Endothelial cell of umbilical vein (primary cell): ENCODE measurements at regions not wholly inside any gene's neighbourhood (a gene's known extent, or its start where the extent isn't known, plus 50 kb on each side); places are given as distances from the start of the nearest gene placed in this dataset.

Experiments
- BruUV-seq: library from RNA; stranded (reverse); fragments of 400-500 nt; replicated peaks from 2 replicates; lab custom pipeline; 2021; lab: Mats Ljungman, UMichigan
- CTCF ChIA-PET: fragments of 300-600, 350-600 bp; sonication (Branson Sonifier 250); formaldehyde crosslinking; loops from one replicate; lab custom pipeline; 2021; ENCODE audit warnings: antibody characterized with exemption, inconsistent platforms; lab: Charles Lee
- POLR2A ChIA-PET: fragments of 300-600, 350-600 bp; sonication (Branson Sonifier 250); formaldehyde crosslinking; loops from one replicate; lab custom pipeline; 2021; ENCODE audit warnings: antibody characterized with exemption, inconsistent platforms; lab: Charles Lee
- DNase-seq: peaks from one replicate; pipeline ENCODE4 v3.0.0-alpha.2; 2011; ENCODE audit warnings: low read depth, low spot score
- FAIRE-seq: peaks from 2 replicates; lab custom pipeline; 2011; peaks lifted over from hg19 to GRCh38; lab: Jason Lieb, UNC
- H2AFZ ChIP-seq: 2 replicates; pipeline ENCODE4 v1.6.0; 2012; ENCODE audit warnings: low read depth, low read length, control low read depth, inconsistent platforms
- H3K27ac ChIP-seq: 2 replicates; pipeline ENCODE4 v1.5.1; 2011; ENCODE audit warnings: low read depth, mild to moderate bottlenecking, control low read depth, low read length, moderate library complexity; ENCODE audit not compliant: insufficient read depth
- H3K27me3 ChIP-seq, 2 experiments: 2 replicates each; pipeline versions ENCODE4 v1.6.0 to v1.6.1; 2011; ENCODE audit warnings: low read length in 2 of 2, mixed read lengths in 1 of 2; ENCODE audit not compliant: control insufficient read depth in 2 of 2, insufficient read depth in 2 of 2
- H3K36me3 ChIP-seq, 2 experiments: 2 replicates in 1 of 2; 3 replicates in 1 of 2; pipeline ENCODE4 v1.5.1; 2011; ENCODE audit warnings: low read length in 2 of 2, mild to moderate bottlenecking in 1 of 2, moderate library complexity in 1 of 2; ENCODE audit not compliant: control insufficient read depth in 2 of 2, insufficient read depth in 2 of 2; ENCODE audit errors: extremely low read depth in 1 of 2
- H3K4me1 ChIP-seq: 3 replicates; pipeline ENCODE4 v1.5.1; 2011; ENCODE audit warnings: mild to moderate bottlenecking, low read length; ENCODE audit not compliant: control insufficient read depth, insufficient read depth; ENCODE audit errors: extremely low read depth
- H3K4me2 ChIP-seq: 2 replicates; pipeline ENCODE4 v1.6.1; 2011; ENCODE audit warnings: low read length, control low read depth, mixed read lengths; ENCODE audit not compliant: insufficient read depth
- H3K4me3 ChIP-seq, 3 experiments: fragments of 200-600 bp in 1 of 3; sonication (generic), shearing (Covaris generic) in 1 of 3; replicated peaks in 1 of 3; 2 replicates each; pipeline ENCODE4 v1.5.1; 2011 to 2016; ENCODE audit warnings: control low read depth in 3 of 3, low read length in 3 of 3, mild to moderate bottlenecking in 2 of 3, inconsistent platforms in 1 of 3, low read depth in 1 of 3, moderate library complexity in 1 of 3; ENCODE audit not compliant: insufficient read depth in 1 of 3
- H3K79me2 ChIP-seq: 2 replicates; pipeline ENCODE4 v1.6.0; 2012; ENCODE audit warnings: low read length, inconsistent platforms; ENCODE audit not compliant: control insufficient read depth, insufficient read depth
- H3K9ac ChIP-seq: replicated peaks from 2 replicates; pipeline ENCODE3; 2011; ENCODE audit warnings: low read length, control low read depth; ENCODE audit not compliant: insufficient read depth; ENCODE audit errors: extremely low read depth
- H3K9me1 ChIP-seq: replicated peaks from 3 replicates; pipeline ENCODE4 v1.6.0; 2011; ENCODE audit warnings: mild to moderate bottlenecking, low read length; ENCODE audit not compliant: control insufficient read depth, insufficient read depth; ENCODE audit errors: extremely low read depth
- H3K9me3 ChIP-seq: replicated peaks from 2 replicates; pipeline ENCODE4 v1.5.1; 2012; ENCODE audit warnings: low read length, inconsistent platforms; ENCODE audit not compliant: control insufficient read depth, insufficient read depth
- H4K20me1 ChIP-seq: replicated peaks from 2 replicates; pipeline ENCODE3; 2011; ENCODE audit warnings: mild to moderate bottlenecking, low read length; ENCODE audit not compliant: control insufficient read depth, insufficient read depth; ENCODE audit errors: extremely low read depth
- EZH2 ChIP-seq: IDR thresholded peaks from 2 replicates; pipeline ENCODE4 v1.6.1; 2012; ENCODE audit warnings: borderline replicate concordance, low read depth, mild to moderate bottlenecking, moderate library complexity, low read length, inconsistent platforms; ENCODE audit not compliant: severe bottlenecking
- FOS ChIP-seq: IDR thresholded peaks from 2 replicates; pipeline ENCODE4 v1.6.1; 2011; ENCODE audit warnings: mild to moderate bottlenecking, low read length, moderate library complexity, borderline replicate concordance; ENCODE audit not compliant: insufficient read depth
- GATA2 ChIP-seq: IDR thresholded peaks from 2 replicates; pipeline ENCODE4 v1.7.0; 2011; ENCODE audit warnings: low read depth, mild to moderate bottlenecking, moderate library complexity, mixed read lengths, low read length; ENCODE audit not compliant: insufficient read length, insufficient read depth
- JUN ChIP-seq: IDR thresholded peaks from 2 replicates; pipeline ENCODE4 v1.6.1; 2011; ENCODE audit warnings: borderline replicate concordance, low read depth; ENCODE audit not compliant: insufficient read length, insufficient read depth
- MYC ChIP-seq: IDR thresholded peaks from one replicate; pipeline ENCODE4 v1.6.1; 2011; ENCODE audit warnings: mild to moderate bottlenecking, low read depth, low read length
- POLR2A ChIP-seq: IDR thresholded peaks from 2 replicates; pipeline ENCODE4 v1.6.1; 2012; ENCODE audit warnings: low read depth, mild to moderate bottlenecking, control low read depth, low read length
- POLR2AphosphoS5 ChIP-seq: IDR thresholded peaks from 2 replicates; pipeline ENCODE4 v1.6.1; 2012; ENCODE audit warnings: low read depth, mild to moderate bottlenecking, control low read depth, low read length, moderate library complexity; ENCODE audit not compliant: insufficient read depth
- dilution Hi-C: fragments of 300-500 bp; cut with MboI; formaldehyde crosslinking; loops from one replicate; pipeline ENCODE4 v1.15.0; 2019; ENCODE audit warnings: low sequenced_read_pairs; ENCODE audit not compliant: extremely low pct_ligation_motif_present
- intact Hi-C: fragments of 100-400 bp; cut with micrococcal nuclease; formaldehyde crosslinking; loops from one replicate; pipeline ENCODE4 v1.10.0; 2022
- TF ChIP-seq, protein P1 (sequence below): IDR thresholded peaks from 2 replicates; pipeline ENCODE4 v1.6.1; 2011; ENCODE audit not compliant: insufficient read depth, insufficient read length
- TF ChIP-seq, protein P2 (sequence below), 2 donors: IDR thresholded peaks; 1 replicate in 1 of 2; 2 replicates in 1 of 2; pipeline ENCODE4 v1.5.1; 2011; ENCODE audit warnings: low read length in 2 of 2, mild to moderate bottlenecking in 2 of 2, moderate library complexity in 2 of 2, control low read depth in 1 of 2, inconsistent platforms in 1 of 2, low read depth in 1 of 2; ENCODE audit not compliant: insufficient read depth in 1 of 2; ENCODE audit errors: extremely low read depth in 1 of 2

DNA sequence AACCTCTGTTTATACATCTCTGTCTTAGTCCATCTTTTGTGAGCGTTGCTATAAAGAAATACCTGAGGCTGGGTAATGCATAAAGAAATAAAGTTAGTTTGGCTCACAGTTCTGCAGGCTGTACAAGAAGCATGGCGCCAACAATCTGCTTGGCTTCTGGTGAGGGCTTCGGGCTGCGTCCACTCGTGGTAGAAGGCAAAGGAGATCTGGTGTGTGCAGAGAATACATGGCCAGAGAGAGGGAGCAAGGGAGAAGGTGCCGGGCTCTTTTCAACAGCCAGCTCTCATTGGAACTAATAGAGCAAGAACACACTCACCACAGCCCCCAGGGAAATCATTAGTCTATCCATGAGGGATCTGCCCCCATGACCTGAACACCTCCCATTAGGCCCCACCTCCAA is 100.3 kb upstream of the SRSF6 start:
- TF ChIP-seq MYC (no peak), JUN (no peak), POLR2A (no peak), EZH2 (no peak), GATA2 (no peak), POLR2AphosphoS5 (no peak), FOS (no peak)
- TF ChIP-seq, protein P1, sequence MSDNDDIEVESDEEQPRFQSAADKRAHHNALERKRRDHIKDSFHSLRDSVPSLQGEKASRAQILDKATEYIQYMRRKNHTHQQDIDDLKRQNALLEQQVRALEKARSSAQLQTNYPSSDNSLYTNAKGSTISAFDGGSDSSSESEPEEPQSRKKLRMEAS = no peak
- TF ChIP-seq, protein P2, sequence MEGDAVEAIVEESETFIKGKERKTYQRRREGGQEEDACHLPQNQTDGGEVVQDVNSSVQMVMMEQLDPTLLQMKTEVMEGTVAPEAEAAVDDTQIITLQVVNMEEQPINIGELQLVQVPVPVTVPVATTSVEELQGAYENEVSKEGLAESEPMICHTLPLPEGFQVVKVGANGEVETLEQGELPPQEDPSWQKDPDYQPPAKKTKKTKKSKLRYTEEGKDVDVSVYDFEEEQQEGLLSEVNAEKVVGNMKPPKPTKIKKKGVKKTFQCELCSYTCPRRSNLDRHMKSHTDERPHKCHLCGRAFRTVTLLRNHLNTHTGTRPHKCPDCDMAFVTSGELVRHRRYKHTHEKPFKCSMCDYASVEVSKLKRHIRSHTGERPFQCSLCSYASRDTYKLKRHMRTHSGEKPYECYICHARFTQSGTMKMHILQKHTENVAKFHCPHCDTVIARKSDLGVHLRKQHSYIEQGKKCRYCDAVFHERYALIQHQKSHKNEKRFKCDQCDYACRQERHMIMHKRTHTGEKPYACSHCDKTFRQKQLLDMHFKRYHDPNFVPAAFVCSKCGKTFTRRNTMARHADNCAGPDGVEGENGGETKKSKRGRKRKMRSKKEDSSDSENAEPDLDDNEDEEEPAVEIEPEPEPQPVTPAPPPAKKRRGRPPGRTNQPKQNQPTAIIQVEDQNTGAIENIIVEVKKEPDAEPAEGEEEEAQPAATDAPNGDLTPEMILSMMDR (IDR thresholded peaks at IDR 0.05; ENCODE audit: extremely low read depth in 1 of 2, insufficient read depth in 1 of 2, low read depth in 1 of 2, low read length in 2 of 2) = no peak
- Histone ChIP-seq H3K4me3 (no peak overlapping the region), H3K27me3 (no peaks in the 10 kb centered on the region), H3K9me3 (no peaks in the 10 kb centered on the region), H2AFZ (no peak overlapping the region), H3K9ac (no peak overlapping the region), H3K9me1 (no peaks in the 10 kb centered on the region), H3K4me2 (no peak overlapping the region), H3K79me2 (no peaks in the 10 kb centered on the region), H3K36me3 (no peaks in the 10 kb centered on the region), H3K27ac (no peak overlapping the region), H3K4me1 (no peaks in the 10 kb centered on the region), H4K20me1 (no peaks in the 10 kb centered on the region)
- intact Hi-C loops = no loop called here
- no peak for FAIRE-seq
- ChIA-PET POLR2A (no interaction called here), CTCF (no interaction called here)
- dilution Hi-C loops = no loop called here
- DNase-seq = no peak
- BruUV-seq = no TSS peak
